ENCODE measurements at regions not wholly inside any gene's neighbourhood (a gene's known extent, or its start where the extent isn't known, plus 50 kb on each side); places are given as distances from the start of the nearest gene placed in this dataset.

DNA sequence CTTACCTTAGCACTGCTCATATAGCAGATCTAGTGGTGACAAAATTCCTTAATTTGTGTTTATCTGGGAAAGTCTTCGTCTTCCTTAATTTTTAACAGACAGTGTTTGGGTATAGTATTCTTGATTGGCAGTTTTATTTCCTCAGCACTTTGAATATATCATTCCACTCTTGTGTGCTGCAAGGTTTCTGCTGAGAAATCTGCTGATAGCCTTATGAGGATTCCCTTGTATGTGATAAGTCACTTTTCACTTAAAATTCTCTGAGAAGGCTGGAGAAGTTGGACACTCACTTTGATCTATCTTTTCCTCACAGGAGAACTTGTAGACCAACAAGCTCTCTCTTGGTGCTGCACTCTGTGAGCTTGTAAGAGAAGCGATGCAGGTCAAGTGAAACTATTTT, 306.1 kb upstream of the RTL1 start:
- Histone ChIP-seq H3K36me3 (ENCODE audit: insufficient read depth, low read length, poor library complexity, severe bottlenecking) (no peaks in the 10 kb centered on the region), H3K27ac (ENCODE audit: low read depth, low read length, poor library complexity, severe bottlenecking) (no peak overlapping the region), H3K4me3 (ENCODE audit: low read depth, low read length, poor library complexity, severe bottlenecking) (no peak overlapping the region), H3K27me3 (replicated peaks; ENCODE audit: insufficient read depth, low read depth, low read length, poor library complexity) (no peaks in the 10 kb centered on the region), H3K9me3 (ENCODE audit: low read depth, low read length, poor library complexity, severe bottlenecking) (peaks cover 21% of the 10 kb centered on the region), H3K4me1 (ENCODE audit: insufficient read depth, low read length, poor library complexity, severe bottlenecking) (no peaks in the 10 kb centered on the region)
- ChIA-PET POLR2A (ENCODE audit: low non-redundant PET) (no interaction called here), CTCF (no interaction called here)
- intact Hi-C loops (cut with micrococcal nuclease; ENCODE audit: unreplicated experiment): no loop called here
- DNase-seq (ENCODE audit: low spot score): no peak
- TF ChIP-seq EZH2 (IDR thresholded peaks at IDR 0.05; ENCODE audit: borderline replicate concordance, low read depth, low read length, poor library complexity, severe bottlenecking): no peak
- TF ChIP-seq, protein P1, sequence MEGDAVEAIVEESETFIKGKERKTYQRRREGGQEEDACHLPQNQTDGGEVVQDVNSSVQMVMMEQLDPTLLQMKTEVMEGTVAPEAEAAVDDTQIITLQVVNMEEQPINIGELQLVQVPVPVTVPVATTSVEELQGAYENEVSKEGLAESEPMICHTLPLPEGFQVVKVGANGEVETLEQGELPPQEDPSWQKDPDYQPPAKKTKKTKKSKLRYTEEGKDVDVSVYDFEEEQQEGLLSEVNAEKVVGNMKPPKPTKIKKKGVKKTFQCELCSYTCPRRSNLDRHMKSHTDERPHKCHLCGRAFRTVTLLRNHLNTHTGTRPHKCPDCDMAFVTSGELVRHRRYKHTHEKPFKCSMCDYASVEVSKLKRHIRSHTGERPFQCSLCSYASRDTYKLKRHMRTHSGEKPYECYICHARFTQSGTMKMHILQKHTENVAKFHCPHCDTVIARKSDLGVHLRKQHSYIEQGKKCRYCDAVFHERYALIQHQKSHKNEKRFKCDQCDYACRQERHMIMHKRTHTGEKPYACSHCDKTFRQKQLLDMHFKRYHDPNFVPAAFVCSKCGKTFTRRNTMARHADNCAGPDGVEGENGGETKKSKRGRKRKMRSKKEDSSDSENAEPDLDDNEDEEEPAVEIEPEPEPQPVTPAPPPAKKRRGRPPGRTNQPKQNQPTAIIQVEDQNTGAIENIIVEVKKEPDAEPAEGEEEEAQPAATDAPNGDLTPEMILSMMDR (conservative IDR thresholded peaks at IDR 0.05; ENCODE audit: low read depth, low read length): no peak
- BruUV-seq (replicated peaks): no TSS peak

DNA sequence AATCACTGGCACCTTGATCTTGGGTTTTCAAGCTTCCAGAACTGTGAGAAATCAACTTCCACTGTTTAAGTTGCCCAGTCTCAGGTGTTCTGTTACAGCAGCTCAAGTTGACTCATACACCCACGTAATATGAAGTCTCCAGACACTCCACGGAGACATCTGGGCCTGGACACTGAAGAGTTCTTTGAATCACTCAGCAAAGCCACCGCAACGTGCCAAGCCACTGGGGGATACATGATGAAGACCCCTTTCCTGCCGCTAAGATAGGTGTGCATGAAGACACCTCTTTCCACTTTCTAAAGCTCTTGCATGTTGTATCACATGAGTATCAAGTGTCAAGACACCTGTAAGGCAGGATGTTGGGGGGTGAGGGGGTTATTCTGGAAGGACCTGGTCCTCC, 311.7 kb upstream of the RTL1 start:
- CTCF ChIA-PET: no interaction called here
- intact Hi-C loops (cut with micrococcal nuclease; ENCODE audit: unreplicated experiment): no loop called here
- BruUV-seq (replicated peaks): no TSS peak

DNA sequence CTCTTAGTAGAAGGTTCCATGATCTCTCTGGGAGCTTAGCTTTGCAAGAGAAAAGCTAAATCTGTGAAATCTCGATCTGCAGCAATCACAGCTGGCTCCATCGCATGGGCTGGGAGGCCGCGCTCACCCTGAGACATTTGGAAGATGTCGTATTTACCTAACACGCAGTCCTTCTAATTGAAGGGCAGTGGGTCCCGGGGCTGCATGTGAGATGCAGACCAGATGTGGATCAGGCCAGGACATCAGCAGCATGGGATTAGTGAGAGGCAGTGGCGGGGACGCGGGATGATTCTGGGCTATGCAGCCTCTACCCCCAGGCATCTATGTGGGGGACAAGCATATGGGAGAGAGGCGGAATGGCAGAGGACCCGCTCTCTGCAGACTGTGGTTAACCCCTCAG, 312.4 kb upstream of the RTL1 start:
- Histone ChIP-seq H3K9me3 (ENCODE audit: low read depth, low read length, poor library complexity, severe bottlenecking) (no peaks in the 10 kb centered on the region), H3K27me3 (replicated peaks; ENCODE audit: insufficient read depth, low read depth, low read length, poor library complexity) (no peaks in the 10 kb centered on the region), H3K36me3 (ENCODE audit: insufficient read depth, low read length, poor library complexity, severe bottlenecking) (no peaks in the 10 kb centered on the region), H3K4me3 (ENCODE audit: low read depth, low read length, poor library complexity, severe bottlenecking) (no peak overlapping the region), H3K4me1 (ENCODE audit: insufficient read depth, low read length, poor library complexity, severe bottlenecking) (no peaks in the 10 kb centered on the region), H3K27ac (ENCODE audit: low read depth, low read length, poor library complexity, severe bottlenecking) (no peak overlapping the region)
- TF ChIP-seq, protein P1 (conservative IDR thresholded peaks at IDR 0.05; ENCODE audit: low read depth, low read length): no peak
- no peak for TF ChIP-seq EZH2 (IDR thresholded peaks at IDR 0.05; ENCODE audit: borderline replicate concordance, low read depth, low read length, poor library complexity, severe bottlenecking)
- ChIA-PET CTCF (no interaction called here), POLR2A (ENCODE audit: low non-redundant PET) (no interaction called here)
- no TSS peak for BruUV-seq (replicated peaks)
- intact Hi-C loops (cut with micrococcal nuclease; ENCODE audit: unreplicated experiment): no loop called here
- DNase-seq (ENCODE audit: low spot score): no peak

More for the DNA sequence above, 311.7 kb upstream of the RTL1 start:
- no peak for DNase-seq (ENCODE audit: low spot score)
- Histone ChIP-seq H3K36me3 (ENCODE audit: insufficient read depth, low read length, poor library complexity, severe bottlenecking) (no peaks in the 10 kb centered on the region), H3K27me3 (replicated peaks; ENCODE audit: insufficient read depth, low read depth, low read length, poor library complexity) (no peaks in the 10 kb centered on the region), H3K27ac (ENCODE audit: low read depth, low read length, poor library complexity, severe bottlenecking) (no peak overlapping the region), H3K4me1 (ENCODE audit: insufficient read depth, low read length, poor library complexity, severe bottlenecking) (no peaks in the 10 kb centered on the region), H3K4me3 (ENCODE audit: low read depth, low read length, poor library complexity, severe bottlenecking) (no peak overlapping the region), H3K9me3 (ENCODE audit: low read depth, low read length, poor library complexity, severe bottlenecking) (no peaks in the 10 kb centered on the region)
- TF ChIP-seq EZH2 (IDR thresholded peaks at IDR 0.05; ENCODE audit: borderline replicate concordance, low read depth, low read length, poor library complexity, severe bottlenecking): no peak
- TF ChIP-seq, protein P1 (conservative IDR thresholded peaks at IDR 0.05; ENCODE audit: low read depth, low read length): no peak
- POLR2A ChIA-PET (ENCODE audit: low non-redundant PET): no interaction called here

Data from A673 (cell line).